ENCODE measurements at regions not wholly inside any gene's neighbourhood (a gene's known extent, or its start where the extent isn't known, plus 50 kb on each side); places are given as distances from the start of the nearest gene placed in this dataset.
A peak's percentile ranks its signal among the peaks of the same experiment; 100 is the strongest.

DNA sequence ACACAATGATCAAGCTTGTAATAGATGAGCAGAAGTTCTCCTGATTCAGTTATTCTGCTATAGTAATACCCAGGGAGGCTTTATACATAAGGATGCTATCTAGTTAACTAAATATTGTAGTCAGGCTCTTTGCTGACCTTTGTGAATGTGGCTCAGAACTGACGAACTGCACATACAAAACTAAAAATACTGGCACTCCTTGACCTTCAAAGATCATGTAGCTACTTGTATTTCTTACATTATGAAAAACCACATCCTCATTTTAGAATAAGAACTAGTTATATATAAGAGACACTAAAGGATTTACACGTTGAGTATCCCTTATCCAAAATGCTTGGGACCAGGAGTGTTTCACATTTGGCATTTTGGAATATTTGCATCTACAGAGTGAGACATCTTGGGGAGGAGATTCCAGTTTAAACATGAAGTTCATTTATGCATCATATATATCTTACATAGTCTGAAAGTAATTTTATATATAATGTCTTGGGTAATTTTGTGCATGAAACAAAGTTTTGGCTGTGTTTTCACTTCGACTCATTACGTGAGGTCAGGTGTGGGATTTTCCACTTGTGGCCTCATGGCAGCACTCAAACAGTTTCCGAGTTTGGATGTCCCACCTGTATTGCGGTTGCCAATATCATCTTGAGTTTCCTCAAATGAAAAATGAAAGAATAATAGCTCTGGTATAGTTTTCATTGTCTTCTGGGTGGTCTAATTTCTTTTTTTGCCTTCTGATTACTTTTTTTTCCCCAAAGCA, 58.4 kb upstream of the FBXL7 start (continued):
- TF ChIP-seq, protein P1, sequence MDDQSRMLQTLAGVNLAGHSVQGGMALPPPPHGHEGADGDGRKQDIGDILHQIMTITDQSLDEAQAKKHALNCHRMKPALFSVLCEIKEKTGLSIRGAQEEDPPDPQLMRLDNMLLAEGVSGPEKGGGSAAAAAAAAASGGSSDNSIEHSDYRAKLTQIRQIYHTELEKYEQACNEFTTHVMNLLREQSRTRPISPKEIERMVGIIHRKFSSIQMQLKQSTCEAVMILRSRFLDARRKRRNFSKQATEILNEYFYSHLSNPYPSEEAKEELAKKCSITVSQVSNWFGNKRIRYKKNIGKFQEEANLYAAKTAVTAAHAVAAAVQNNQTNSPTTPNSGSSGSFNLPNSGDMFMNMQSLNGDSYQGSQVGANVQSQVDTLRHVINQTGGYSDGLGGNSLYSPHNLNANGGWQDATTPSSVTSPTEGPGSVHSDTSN (IDR thresholded peaks at IDR 0.05; ENCODE audit: insufficient replicate concordance, low read depth, low read length), result no peak
- TF ChIP-seq, protein P2, sequence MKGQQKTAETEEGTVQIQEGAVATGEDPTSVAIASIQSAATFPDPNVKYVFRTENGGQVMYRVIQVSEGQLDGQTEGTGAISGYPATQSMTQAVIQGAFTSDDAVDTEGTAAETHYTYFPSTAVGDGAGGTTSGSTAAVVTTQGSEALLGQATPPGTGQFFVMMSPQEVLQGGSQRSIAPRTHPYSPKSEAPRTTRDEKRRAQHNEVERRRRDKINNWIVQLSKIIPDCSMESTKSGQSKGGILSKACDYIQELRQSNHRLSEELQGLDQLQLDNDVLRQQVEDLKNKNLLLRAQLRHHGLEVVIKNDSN (IDR thresholded peaks at IDR 0.05; ENCODE audit: borderline replicate concordance, extremely low read length, insufficient read depth, low read depth, low read length), result no peak
- TF ChIP-seq NFIC (IDR thresholded peaks at IDR 0.05; ENCODE audit: low read depth, low read length) (peak; percentile 97), ZNF384 (IDR thresholded peaks at IDR 0.05; ENCODE audit: borderline replicate concordance, low read depth, low read length) (no peak), STAT3 (IDR thresholded peaks at IDR 0.05; ENCODE audit: low read depth, low read length) (no peak), CHD2 (IDR thresholded peaks at IDR 0.05; ENCODE audit: borderline replicate concordance, low read depth, low read length) (no peak), PML (IDR thresholded peaks at IDR 0.05; ENCODE audit: low read length) (peak; percentile 62; the same call in 1 of the 2 replicates), MYB (IDR thresholded peaks at IDR 0.05; ENCODE audit: borderline replicate concordance, low read depth, low read length) (no peak), STAT1 (conservative IDR thresholded peaks at IDR 0.05) (no peak), RB1 (IDR thresholded peaks at IDR 0.05; ENCODE audit: borderline replicate concordance) (no peak), NFYA (IDR thresholded peaks at IDR 0.05; ENCODE audit: borderline replicate concordance, low read depth, low read length) (no peak), JUNB (IDR thresholded peaks at IDR 0.05) (peak; percentile 72), WRNIP1 (IDR thresholded peaks at IDR 0.05; ENCODE audit: borderline replicate concordance, low read depth, low read length) (no peak), CREB1 (IDR thresholded peaks at IDR 0.05; ENCODE audit: low read depth) (peak; percentile 37; the same call in 1 of the 2 replicates), ZNF622 (IDR thresholded peaks at IDR 0.05) (no peak), DPF2 (IDR thresholded peaks at IDR 0.05) (0 out of 2 replicates have a peak, but pooled peaks have one; percentile 17), TARDBP (IDR thresholded peaks at IDR 0.05; ENCODE audit: borderline replicate concordance) (no peak), RAD21 (IDR thresholded peaks at IDR 0.05; ENCODE audit: insufficient read depth, low read depth, low read length) (no peak), EZH2 (IDR thresholded peaks at IDR 0.05; ENCODE audit: borderline replicate concordance, control insufficient read depth, low read depth, low read length) (no peak)
- TF ChIP-seq, protein P3, sequence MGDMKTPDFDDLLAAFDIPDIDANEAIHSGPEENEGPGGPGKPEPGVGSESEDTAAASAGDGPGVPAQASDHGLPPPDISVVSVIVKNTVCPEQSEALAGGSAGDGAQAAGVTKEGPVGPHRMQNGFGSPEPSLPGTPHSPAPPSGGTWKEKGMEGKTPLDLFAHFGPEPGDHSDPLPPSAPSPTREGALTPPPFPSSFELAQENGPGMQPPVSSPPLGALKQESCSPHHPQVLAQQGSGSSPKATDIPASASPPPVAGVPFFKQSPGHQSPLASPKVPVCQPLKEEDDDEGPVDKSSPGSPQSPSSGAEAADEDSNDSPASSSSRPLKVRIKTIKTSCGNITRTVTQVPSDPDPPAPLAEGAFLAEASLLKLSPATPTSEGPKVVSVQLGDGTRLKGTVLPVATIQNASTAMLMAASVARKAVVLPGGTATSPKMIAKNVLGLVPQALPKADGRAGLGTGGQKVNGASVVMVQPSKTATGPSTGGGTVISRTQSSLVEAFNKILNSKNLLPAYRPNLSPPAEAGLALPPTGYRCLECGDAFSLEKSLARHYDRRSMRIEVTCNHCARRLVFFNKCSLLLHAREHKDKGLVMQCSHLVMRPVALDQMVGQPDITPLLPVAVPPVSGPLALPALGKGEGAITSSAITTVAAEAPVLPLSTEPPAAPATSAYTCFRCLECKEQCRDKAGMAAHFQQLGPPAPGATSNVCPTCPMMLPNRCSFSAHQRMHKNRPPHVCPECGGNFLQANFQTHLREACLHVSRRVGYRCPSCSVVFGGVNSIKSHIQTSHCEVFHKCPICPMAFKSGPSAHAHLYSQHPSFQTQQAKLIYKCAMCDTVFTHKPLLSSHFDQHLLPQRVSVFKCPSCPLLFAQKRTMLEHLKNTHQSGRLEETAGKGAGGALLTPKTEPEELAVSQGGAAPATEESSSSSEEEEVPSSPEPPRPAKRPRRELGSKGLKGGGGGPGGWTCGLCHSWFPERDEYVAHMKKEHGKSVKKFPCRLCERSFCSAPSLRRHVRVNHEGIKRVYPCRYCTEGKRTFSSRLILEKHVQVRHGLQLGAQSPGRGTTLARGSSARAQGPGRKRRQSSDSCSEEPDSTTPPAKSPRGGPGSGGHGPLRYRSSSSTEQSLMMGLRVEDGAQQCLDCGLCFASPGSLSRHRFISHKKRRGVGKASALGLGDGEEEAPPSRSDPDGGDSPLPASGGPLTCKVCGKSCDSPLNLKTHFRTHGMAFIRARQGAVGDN (IDR thresholded peaks at IDR 0.05), result no peak
- TF ChIP-seq, protein P4, sequence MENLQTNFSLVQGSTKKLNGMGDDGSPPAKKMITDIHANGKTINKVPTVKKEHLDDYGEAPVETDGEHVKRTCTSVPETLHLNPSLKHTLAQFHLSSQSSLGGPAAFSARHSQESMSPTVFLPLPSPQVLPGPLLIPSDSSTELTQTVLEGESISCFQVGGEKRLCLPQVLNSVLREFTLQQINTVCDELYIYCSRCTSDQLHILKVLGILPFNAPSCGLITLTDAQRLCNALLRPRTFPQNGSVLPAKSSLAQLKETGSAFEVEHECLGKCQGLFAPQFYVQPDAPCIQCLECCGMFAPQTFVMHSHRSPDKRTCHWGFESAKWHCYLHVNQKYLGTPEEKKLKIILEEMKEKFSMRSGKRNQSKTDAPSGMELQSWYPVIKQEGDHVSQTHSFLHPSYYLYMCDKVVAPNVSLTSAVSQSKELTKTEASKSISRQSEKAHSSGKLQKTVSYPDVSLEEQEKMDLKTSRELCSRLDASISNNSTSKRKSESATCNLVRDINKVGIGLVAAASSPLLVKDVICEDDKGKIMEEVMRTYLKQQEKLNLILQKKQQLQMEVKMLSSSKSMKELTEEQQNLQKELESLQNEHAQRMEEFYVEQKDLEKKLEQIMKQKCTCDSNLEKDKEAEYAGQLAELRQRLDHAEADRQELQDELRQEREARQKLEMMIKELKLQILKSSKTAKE (IDR thresholded peaks at IDR 0.05; ENCODE audit: low read depth, poor library complexity, severe bottlenecking), result no peak
